HEK293 (cell line): ENCODE measurements at regions not wholly inside any gene's neighbourhood (a gene's known extent, or its start where the extent isn't known, plus 50 kb on each side); places are given as distances from the start of the nearest gene placed in this dataset.

Source experiments
- CTCF ChIA-PET: fragments of 350-600 bp; formaldehyde crosslinking; extraction: SDS; loops from one replicate; lab custom pipeline; 2021; ENCODE audit warnings: antibody characterized with exemption; lab: Yijun Ruan, JAX
- POLR2A ChIA-PET: fragments of 300-600 bp; formaldehyde crosslinking; extraction: SDS; loops from one replicate; lab custom pipeline; 2020; ENCODE audit warnings: antibody characterized with exemption, inconsistent platforms; lab: Yijun Ruan, JAX
- H3K27ac ChIP-seq: fragments of 200-500 bp; sonication (Bioruptor generic); 2 replicates; pipeline ENCODE4 v1.5.1; 2014; ENCODE audit warnings: low read depth, low read length, control low read depth, inconsistent platforms; ENCODE audit errors: extremely low read depth
- H3K36me3 ChIP-seq, 2 experiments: fragments of 200-500 bp in 1 of 2; sonication (Bioruptor generic) in 1 of 2; 1 replicate in 1 of 2; 2 replicates in 1 of 2; pipeline ENCODE4 v1.5.1; 2014 to 2017; ENCODE audit warnings: inconsistent platforms in 2 of 2, low read length in 2 of 2; ENCODE audit not compliant: control insufficient read depth in 2 of 2, insufficient read depth in 1 of 2
- H3K4me1 ChIP-seq: fragments of 200-500 bp; sonication (Bioruptor generic); 2 replicates; pipeline ENCODE4 v1.5.1; 2014; ENCODE audit warnings: mild to moderate bottlenecking, low read length, inconsistent platforms; ENCODE audit not compliant: control insufficient read depth, insufficient read depth
- H3K4me3 ChIP-seq: 2 replicates; pipeline ENCODE4 v1.5.1; 2011; ENCODE audit warnings: low read depth, mild to moderate bottlenecking, control low read depth, low read length, moderate library complexity
- H3K9me3 ChIP-seq: fragments of 200-500 bp; sonication (Bioruptor generic); 2 replicates; pipeline ENCODE4 v1.5.1; 2014; ENCODE audit warnings: low read depth, low read length, inconsistent platforms; ENCODE audit not compliant: control insufficient read depth, insufficient read depth
- ATF2 ChIP-seq: fragments of 450-650 bp; formaldehyde crosslinking; IDR thresholded peaks from 2 replicates; pipeline ENCODE4 v1.5.1; 2016; ENCODE audit warnings: missing biosample characterization, missing genetic modification characterization, low read depth
- HOXD13 ChIP-seq: sonication (generic); formaldehyde crosslinking; IDR thresholded peaks from 2 replicates; pipeline ENCODE4 v1.8.0; 2022; ENCODE audit warnings: missing genetic modification reagents, borderline replicate concordance
- KLF8 ChIP-seq: fragments of 450-650 bp; formaldehyde crosslinking; IDR thresholded peaks from 2 replicates; pipeline ENCODE4 v1.5.1; 2016; ENCODE audit warnings: missing biosample characterization, missing genetic modification characterization
- MZF1 ChIP-seq: fragments of 450-650 bp; formaldehyde crosslinking; IDR thresholded peaks from 2 replicates; pipeline ENCODE4 v1.5.1; 2017; ENCODE audit warnings: missing biosample characterization, missing genetic modification characterization, borderline replicate concordance
- RBAK ChIP-seq: fragments of 450-650 bp; formaldehyde crosslinking; IDR thresholded peaks from 2 replicates; pipeline ENCODE4 v1.5.1; 2016; ENCODE audit warnings: missing biosample characterization, missing genetic modification characterization
- SETDB1 ChIP-seq: IDR thresholded peaks from one replicate; pipeline ENCODE4 v1.6.1; 2017; ENCODE audit warnings: mild to moderate bottlenecking, low read length, moderate library complexity, mixed read lengths; ENCODE audit not compliant: insufficient read length
- ZBTB11 ChIP-seq: fragments of 450-650 bp; formaldehyde crosslinking; conservative IDR thresholded peaks from 2 replicates; pipeline ENCODE4 v1.5.1; 2016; ENCODE audit warnings: low read depth, missing biosample characterization, missing genetic modification characterization
- ZNF10 ChIP-seq: fragments of 450-650 bp; formaldehyde crosslinking; IDR thresholded peaks from 2 replicates; pipeline ENCODE4 v1.5.1; 2017; ENCODE audit warnings: missing biosample characterization, missing genetic modification characterization
- ZNF202 ChIP-seq: fragments of 450-650 bp; formaldehyde crosslinking; IDR thresholded peaks from 2 replicates; pipeline ENCODE4 v1.5.1; 2016; ENCODE audit warnings: missing biosample characterization, missing genetic modification characterization, borderline replicate concordance
- ZNF223 ChIP-seq: fragments of 450-650 bp; formaldehyde crosslinking; IDR thresholded peaks from 2 replicates; pipeline ENCODE4 v1.5.1; 2016; ENCODE audit warnings: missing biosample characterization, missing genetic modification characterization
- ZNF292 ChIP-seq: fragments of 450-650 bp; formaldehyde crosslinking; IDR thresholded peaks from 2 replicates; pipeline ENCODE4 v1.5.1; 2016; ENCODE audit warnings: low read depth, missing biosample characterization, missing genetic modification characterization, borderline replicate concordance
- ZNF394 ChIP-seq: fragments of 450-650 bp; formaldehyde crosslinking; IDR thresholded peaks from 2 replicates; pipeline ENCODE4 v1.5.1; 2016; ENCODE audit warnings: missing biosample characterization, missing genetic modification characterization, mild to moderate bottlenecking, moderate library complexity, borderline replicate concordance
- ZNF423 ChIP-seq: fragments of 450-650 bp; formaldehyde crosslinking; IDR thresholded peaks from 2 replicates; pipeline ENCODE4 v1.5.1; 2016; ENCODE audit warnings: missing biosample characterization, missing genetic modification characterization
- ZNF501 ChIP-seq: fragments of 450-650 bp; formaldehyde crosslinking; IDR thresholded peaks from 2 replicates; pipeline ENCODE4 v1.5.1; 2016; ENCODE audit warnings: missing biosample characterization, missing genetic modification characterization
- ZNF600 ChIP-seq: fragments of 450-650 bp; formaldehyde crosslinking; IDR thresholded peaks from 2 replicates; pipeline ENCODE4 v1.5.1; 2016; ENCODE audit warnings: missing biosample characterization, missing genetic modification characterization
- ZSCAN5A ChIP-seq: fragments of 450-650 bp; formaldehyde crosslinking; IDR thresholded peaks from 2 replicates; pipeline ENCODE4 v1.5.1; 2016; ENCODE audit warnings: missing biosample characterization, missing genetic modification characterization

- no peak for TF ChIP-seq ZBTB11 (tag by site-specific recombination)
- no peak for TF ChIP-seq ZSCAN5A (tag by site-specific recombination)
- TF ChIP-seq HOXD13 (CRISPR knock-in tag), result no peak
Observed at GRCh38 chr9:109556061-109556460, 58.0 kb upstream of the PTPN3 start (continued).

- H3K27ac ChIP-seq, result no peak overlapping the region
- H3K4me3 ChIP-seq, result no peak overlapping the region
- no peak for TF ChIP-seq KLF8
- no peak for TF ChIP-seq ZNF10 (tag by site-specific recombination)
- no peak for TF ChIP-seq ZNF223 (tag by site-specific recombination)
- no peak for TF ChIP-seq MZF1 (tag by site-specific recombination)
- TF ChIP-seq ZNF394 (tag by site-specific recombination), result no peak
- no peak for TF ChIP-seq ZNF202
- TF ChIP-seq ATF2 (tag by site-specific recombination), result no peak
- no peak for TF ChIP-seq ZNF423 (tag by site-specific recombination)
- no peaks in the 10 kb centered on the region for H3K36me3 ChIP-seq
- no peaks in the 10 kb centered on the region for H3K4me1 ChIP-seq
- ChIA-PET CTCF (interaction anchor here (0.9 kb wide), 1 partner anchor 303 kb away, joined by 3 read pairs; no protein-coding TSS in a partner anchor), POLR2A (no interaction called here)
- H3K9me3 ChIP-seq, result no peaks in the 10 kb centered on the region
Observed at GRCh38 chr9:109556786-109557185, 58.7 kb upstream of the PTPN3 start.

GRCh38 chr9:109557481-109557880, 59.4 kb upstream of the PTPN3 start:
- Histone ChIP-seq H3K4me1 (no peaks in the 10 kb centered on the region), H3K4me3 (no peak overlapping the region), H3K27ac (no peak overlapping the region), H3K36me3 (no peaks in the 10 kb centered on the region), H3K9me3 (no peaks in the 10 kb centered on the region)
- CTCF ChIA-PET, result interaction anchor here (0.8 to 1.5 kb wide), 4 partner anchors 17 to 303 kb away, joined by 3 to 7 read pairs (median 4); no protein-coding TSS in a partner anchor
- POLR2A ChIA-PET, result no interaction called here
- TF ChIP-seq ZNF600 (tag by site-specific recombination), result no peak
- no peak for TF ChIP-seq RBAK (tag by site-specific recombination)

GRCh38 chr9:109558718-109559151, 60.6 kb upstream of the PTPN3 start:
- H3K4me3 ChIP-seq, result no peak overlapping the region
- H3K27ac ChIP-seq, result no peak overlapping the region
- CTCF ChIA-PET, result interaction anchor here (1.5 kb wide), 1 partner anchor 16 kb away, joined by 5 read pairs; no protein-coding TSS in a partner anchor
- H3K9me3 ChIP-seq, result no peaks in the 10 kb centered on the region
- H3K4me1 ChIP-seq, result no peaks in the 10 kb centered on the region
- POLR2A ChIA-PET, result no interaction called here
- H3K36me3 ChIP-seq, result no peaks in the 10 kb centered on the region
- TF ChIP-seq ZNF292 (no peak), ZNF501 (tag by site-specific recombination) (no peak), SETDB1 (no peak)
